Lower leg skin (tissue), 4 donors: ENCODE measurements at regions not wholly inside any gene's neighbourhood (a gene's known extent, or its start where the extent isn't known, plus 50 kb on each side); places are given as distances from the start of the nearest gene placed in this dataset.

Experiments
- DNase-seq, 2 donors: peaks; one replicate each; pipeline ENCODE4 v3.0.0-alpha.2; 2019; ENCODE audit warnings: low spot score in 2 of 2
- H3K4me3 ChIP-seq: fragments of 200-600 bp; sonication (generic); 2 replicates; pipeline ENCODE4 v1.5.1; 2017; ENCODE audit warnings: mild to moderate bottlenecking, low read depth; ENCODE audit not compliant: poor library complexity, severe bottlenecking
- CTCF ChIP-seq, 3 donors: fragments of 450-650 bp; IDR thresholded peaks; one replicate each; pipeline ENCODE4 v1.5.1; 2016; ENCODE audit warnings: antibody characterized with exemption in 3 of 3, mild to moderate bottlenecking in 3 of 3, moderate library complexity in 2 of 3
- POLR2A ChIP-seq, 2 donors: fragments of 450-650 bp; IDR thresholded peaks; one replicate each; pipeline ENCODE4 v1.6.1; 2016 to 2017; ENCODE audit warnings: antibody characterized with exemption in 2 of 2, mild to moderate bottlenecking in 1 of 2, moderate library complexity in 1 of 2
- WGBS, 2 donors: methylation state at CpG; one replicate each; pipeline ENCODE4 v1.1.5; 2018; 5-methylcytosine and 5-hydroxymethylcytosine counted together
- intact Hi-C: fragments of 100-400 bp; cut with DNase I; formaldehyde crosslinking; loops from one replicate; pipeline ENCODE4 v1.15.0; 2023; ENCODE audit warnings: low total_unique reads

- 93 to 96% methylated on average over 3 of the region's 3 CpGs for WGBS, 2 donors
- no peak for DNase-seq
- no peak overlapping the region for H3K4me3 ChIP-seq
- intact Hi-C loops: no loop called here
- TF ChIP-seq CTCF (IDR thresholded peaks at IDR 0.05) (no peak), POLR2A (IDR thresholded peaks at IDR 0.05) (no peak)
Measured at GRCh38 chr9:12232836-12233235, 460.3 kb upstream of the TYRP1 start.

GRCh38 chr9:12253941-12254340 lies 439.2 kb upstream of the TYRP1 start:
- 29 to 63% methylated on average over 2 of the region's 2 CpGs for WGBS, 2 donors

DNA sequence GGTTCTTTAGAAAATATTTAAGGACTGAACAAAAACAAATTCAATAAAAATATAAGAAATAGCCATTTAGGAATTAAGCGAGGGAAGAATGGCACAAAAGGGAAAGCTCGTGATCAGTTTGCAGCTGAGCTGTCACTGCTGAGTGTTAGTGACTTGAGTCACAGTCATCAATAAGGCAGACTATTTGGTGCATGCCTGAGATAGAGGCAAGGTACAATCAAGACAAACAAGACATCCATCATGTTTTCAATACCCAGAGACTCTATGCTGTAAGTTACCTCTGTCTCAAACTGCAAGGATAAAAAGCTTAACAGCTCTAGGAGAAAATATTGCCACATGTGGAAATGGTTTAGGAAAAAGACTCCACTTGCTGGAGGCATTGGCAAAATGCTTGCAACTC lies 426.4 kb upstream of the TYRP1 start:
- no peak overlapping the region for H3K4me3 ChIP-seq
- intact Hi-C loops: no loop called here
- TF ChIP-seq POLR2A (IDR thresholded peaks at IDR 0.05) (no peak), CTCF (IDR thresholded peaks at IDR 0.05) (no peak)
- WGBS, 2 donors: 77% methylated on average over 2 of the region's 2 CpGs
- no peak for DNase-seq

More at GRCh38 chr9:12253941-12254340, 439.2 kb upstream of the TYRP1 start:
- DNase-seq: no peak
- no peak for TF ChIP-seq POLR2A (IDR thresholded peaks at IDR 0.05)
- TF ChIP-seq CTCF (IDR thresholded peaks at IDR 0.05): no peak
- H3K4me3 ChIP-seq: no peak overlapping the region
- intact Hi-C loops: no loop called here

DNA sequence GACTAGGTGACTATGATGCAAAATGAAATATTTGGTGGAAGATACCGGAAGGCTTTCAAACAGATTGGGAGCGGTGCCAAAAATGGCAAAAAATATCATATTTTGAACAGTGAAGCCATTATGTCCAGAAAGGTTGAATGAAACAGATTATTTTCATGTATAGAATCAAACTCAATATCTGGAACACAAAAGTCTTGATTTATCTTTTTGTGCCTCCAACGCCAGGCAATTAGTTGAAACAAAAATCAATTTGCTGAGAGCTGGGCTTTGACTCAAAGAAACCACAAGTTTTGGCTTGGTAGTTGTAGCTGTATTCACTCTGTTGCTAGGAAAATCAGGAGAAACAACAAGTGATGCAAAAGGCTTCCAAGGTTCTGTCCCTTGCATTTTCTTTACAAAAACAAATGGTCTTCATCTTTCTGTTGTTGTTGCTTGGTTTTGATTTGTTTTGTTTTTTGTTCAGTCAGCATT lies 421.7 kb upstream of the TYRP1 start:
- DNase-seq: no peak
- no peak overlapping the region for H3K4me3 ChIP-seq
- intact Hi-C loops: no loop called here
- 42 to 47% methylated on average over 3 of the region's 3 CpGs for WGBS, 2 donors
- TF ChIP-seq CTCF (IDR thresholded peaks at IDR 0.05) (no peak), POLR2A (IDR thresholded peaks at IDR 0.05) (no peak)

DNA sequence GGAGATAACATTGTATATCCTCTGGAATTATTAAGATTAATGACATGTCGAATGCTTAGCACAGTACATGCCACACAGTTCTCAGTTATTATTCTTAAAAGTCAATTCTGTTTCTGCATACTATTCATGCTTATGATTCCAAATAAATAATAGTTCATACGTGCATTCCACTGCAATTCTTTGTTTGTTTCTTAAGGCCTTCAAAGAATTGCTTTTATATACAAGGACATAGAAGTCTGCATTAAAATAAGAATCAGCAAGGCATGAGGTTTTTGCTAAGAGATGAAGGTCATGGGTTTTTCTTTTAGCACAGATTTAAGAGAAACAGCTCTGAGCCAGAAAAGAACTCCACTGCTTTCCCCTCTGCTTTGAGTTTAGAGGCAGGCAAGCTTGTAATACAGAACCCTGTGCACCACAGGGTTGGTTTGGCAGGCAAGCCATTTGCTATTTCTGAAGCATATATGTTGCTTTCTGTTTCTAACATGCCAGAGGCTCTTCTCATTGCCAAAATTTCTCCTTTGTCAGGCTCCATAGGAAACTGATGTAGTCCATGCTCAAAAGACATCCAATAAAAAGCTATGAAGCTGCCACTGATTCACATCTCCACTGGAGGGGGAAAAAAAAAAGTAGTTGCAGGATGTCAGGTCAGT lies 420.6 kb upstream of the TYRP1 start:
- TF ChIP-seq POLR2A (IDR thresholded peaks at IDR 0.05) (no peak), CTCF (IDR thresholded peaks at IDR 0.05) (no peak)
- 68 to 77% methylated on average over 2 of the region's 2 CpGs for WGBS, 2 donors
- intact Hi-C loops: no loop called here
- no peak for DNase-seq
- no peak overlapping the region for H3K4me3 ChIP-seq

GRCh38 chr9:12274577-12274976 lies 418.6 kb upstream of the TYRP1 start:
- H3K4me3 ChIP-seq: no peak overlapping the region
- DNase-seq: no peak
- no peak for TF ChIP-seq POLR2A (IDR thresholded peaks at IDR 0.05)
- TF ChIP-seq CTCF (IDR thresholded peaks at IDR 0.05): no peak
- intact Hi-C loops: no loop called here
- WGBS, 2 donors: 62 to 65% methylated on average over 2 of the region's 2 CpGs
